Medulla oblongata (tissue), 1 donor: ENCODE measurements at regions not wholly inside any gene's neighbourhood (a gene's known extent, or its start where the extent isn't known, plus 50 kb on each side); places are given as distances from the start of the nearest gene placed in this dataset.
"Not testable (repeated sequence)": the region's sequence is repeated elsewhere in the genome, so short reads cannot be mapped to it uniquely, and the experiment has no call there.

ENCODE experiments used
- DNase-seq: peaks from one replicate; pipeline ENCODE4 v3.0.0-alpha.2; 2015; ENCODE audit errors: extremely low spot score

DNA sequence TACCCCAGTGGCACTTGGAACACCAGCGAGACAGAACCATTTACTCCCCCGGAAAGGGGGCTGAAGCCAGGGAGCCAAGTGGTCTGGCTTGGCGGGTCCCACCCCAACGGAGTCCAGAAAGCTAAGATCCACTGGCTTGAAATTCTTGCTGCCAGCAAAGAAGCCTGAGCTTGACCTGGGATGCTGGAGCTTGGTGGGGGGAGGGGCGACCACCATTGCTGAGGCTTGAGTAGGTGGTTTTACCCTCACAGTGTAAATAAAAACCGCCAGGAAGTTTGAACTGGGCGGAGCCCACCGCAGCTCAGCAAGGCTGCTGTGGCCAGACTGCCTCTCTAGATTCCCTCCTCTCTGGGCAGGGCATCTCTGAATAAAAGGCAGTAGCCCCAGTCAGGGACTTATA lies 62.8 kb downstream of the RPS24 start:
- not testable (repeated sequence) for DNase-seq

DNA sequence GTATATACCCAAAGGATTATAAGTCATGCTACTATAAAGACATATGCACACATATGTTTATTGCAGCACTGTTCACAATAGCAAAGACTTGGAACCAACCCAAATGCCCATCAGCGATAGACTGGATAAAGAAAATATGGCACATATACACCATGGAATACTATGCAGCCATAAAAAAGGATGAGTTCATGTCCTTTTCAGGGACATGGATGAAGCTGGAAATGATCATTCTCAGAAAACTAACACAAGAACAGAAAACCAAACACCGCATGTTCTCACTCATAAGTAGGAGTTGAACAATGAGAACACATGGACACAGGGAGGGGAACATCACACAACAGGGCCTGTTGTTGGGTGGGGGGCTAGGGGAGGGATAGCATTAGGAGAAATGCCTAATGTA lies 68.9 kb downstream of the RPS24 start:
- DNase-seq, result not testable (repeated sequence)

DNA sequence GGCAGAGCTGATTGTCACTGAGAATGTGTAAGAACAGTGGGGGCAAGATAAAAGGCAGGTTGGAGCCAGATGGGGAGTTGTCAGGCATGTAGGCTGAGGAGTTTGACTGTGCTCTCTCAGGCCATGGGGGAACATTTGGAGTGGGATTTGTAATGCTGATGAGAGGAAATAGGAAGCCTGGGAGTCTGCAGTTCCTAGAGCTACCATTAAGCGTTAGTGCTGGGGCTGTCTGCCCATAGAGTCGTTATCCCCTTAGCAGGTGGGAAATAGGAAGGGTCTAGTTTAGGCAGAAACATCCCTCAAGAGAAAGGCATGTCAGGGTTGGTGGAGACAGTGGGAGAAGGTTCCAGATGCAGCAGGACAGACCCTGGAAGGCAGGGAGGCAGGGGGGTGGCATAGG lies 75.5 kb downstream of the RPS24 start:
- DNase-seq, result no peak

DNA sequence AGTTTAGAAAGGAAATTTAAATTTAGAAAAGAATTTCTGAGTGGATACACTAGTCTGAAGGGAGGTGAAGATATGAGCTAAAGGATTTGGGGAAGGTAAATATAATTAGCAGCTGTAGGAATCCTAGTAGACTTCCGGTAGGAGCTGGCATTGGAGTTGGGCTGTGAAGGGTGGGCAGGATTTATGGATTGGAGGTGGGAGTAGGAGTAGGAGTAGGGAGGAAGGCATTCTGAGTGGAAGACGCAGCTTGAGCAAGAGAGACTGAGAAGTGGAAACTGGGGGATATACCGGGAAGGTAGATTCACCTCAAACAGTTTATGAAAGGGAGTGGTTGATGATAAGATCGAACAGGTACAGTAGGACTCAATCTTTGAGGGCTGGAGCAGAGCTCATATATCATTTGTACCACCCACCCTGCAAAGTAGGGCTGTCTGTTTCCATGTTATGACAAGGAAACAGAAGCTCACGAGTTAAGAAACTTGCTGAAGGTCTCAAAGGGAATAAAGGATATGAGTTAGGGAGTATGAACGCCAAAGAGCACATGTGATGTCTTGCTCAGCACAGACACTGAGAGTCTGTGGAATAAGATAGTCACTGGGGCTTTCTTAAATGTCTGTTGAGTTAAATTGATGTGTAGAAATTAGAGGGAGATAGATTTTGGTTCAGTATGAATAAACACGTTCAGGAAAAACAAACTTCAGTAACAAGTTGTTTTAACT lies 81.6 kb downstream of the RPS24 start:
- DNase-seq, result no peak

DNA sequence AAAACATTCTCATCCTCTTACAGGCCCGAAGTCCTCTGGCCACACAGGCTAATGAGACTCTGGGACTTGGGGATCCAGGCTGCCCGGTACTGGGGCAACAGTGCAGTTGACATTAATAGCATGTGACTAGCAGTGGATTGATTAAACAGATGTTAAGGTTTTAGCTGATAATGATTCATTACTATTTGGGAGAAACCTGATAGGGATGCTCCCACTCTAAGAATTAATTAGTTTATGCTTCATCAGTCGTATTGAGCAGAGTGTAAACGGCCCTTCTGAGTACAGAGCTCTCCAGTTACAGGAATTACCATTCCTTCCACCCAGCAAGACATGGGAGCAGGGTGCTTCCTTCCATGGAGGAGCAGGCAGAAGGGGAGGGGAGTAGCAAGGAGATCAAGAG lies 82.7 kb downstream of the RPS24 start:
- DNase-seq, result no peak

DNA sequence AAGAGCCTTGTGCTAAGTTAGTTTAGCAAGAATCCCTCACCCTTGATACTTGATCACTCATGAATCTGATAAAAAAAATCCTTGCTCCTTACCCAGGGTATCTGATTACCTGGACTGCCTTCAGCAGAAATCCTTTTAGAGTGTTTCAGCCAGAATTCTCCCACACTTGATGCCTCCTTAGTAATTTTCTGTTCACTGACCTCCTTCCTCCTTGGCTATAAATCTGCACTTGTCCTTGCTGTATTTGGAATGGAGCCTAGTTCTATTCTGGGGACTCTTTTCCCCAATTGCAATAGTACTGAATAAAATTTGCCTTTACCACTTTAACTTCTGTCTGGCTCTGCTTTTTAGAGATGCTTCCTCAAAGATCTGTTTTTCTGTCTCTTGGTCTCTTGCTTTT lies 84.9 kb downstream of the RPS24 start:
- peak; percentile 18 for DNase-seq

DNA sequence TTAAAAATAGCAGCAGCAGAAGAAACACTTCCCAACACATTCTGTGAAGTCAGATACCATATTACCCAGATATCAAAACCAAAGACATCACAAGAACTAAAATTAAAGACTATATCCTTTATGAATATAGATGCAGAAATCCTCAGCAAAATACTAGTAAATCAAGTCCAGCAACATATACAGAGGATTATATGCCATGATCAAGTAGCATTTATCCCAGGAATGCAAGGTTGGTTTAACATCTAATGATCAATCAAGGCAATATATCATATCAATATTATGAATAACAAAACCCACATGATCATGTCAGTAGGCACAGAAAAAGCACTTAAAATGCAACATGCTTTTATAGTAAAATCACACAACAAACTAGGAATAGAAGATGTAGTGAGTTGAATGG lies 88.1 kb downstream of the RPS24 start:
- DNase-seq, result no peak

DNA sequence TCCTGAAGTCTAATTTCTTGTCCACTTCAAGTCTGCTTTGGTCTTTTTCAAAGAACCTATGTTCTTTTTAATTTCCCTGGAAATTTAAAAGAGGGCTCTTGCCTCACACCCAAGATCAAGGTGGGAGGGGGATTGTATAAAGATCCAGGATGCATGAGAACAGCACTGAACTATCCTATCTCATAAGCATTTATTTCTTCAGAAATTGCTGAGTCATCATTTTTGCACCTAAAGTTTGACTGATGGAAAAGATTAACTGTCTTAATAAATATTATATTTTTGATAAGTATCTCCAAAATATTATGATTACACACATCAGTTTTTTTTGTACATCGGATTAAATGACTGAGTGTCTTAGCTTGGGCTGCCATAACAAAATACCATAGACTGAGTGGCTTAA lies 90.5 kb downstream of the RPS24 start:
- DNase-seq, result no peak

DNA sequence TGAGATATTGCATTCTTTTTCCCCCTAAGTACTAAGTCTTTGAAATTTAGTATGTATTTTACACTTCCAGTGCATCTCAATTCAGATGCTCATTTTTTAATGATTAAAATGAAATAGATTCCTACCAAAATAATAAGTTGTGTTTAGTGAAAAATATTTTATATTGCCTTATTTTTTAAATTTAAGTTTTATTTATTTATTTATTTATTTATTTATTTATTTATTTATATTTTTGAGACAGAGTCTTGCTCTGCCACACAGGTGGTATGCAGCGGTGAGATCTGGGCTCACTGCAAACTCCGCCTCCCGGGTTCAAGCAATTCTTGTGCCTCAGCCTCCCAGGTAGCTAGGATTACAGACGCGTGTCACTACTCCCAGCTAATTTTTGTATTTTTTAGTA lies 95.5 kb downstream of the RPS24 start:
- DNase-seq, result no peak

DNA sequence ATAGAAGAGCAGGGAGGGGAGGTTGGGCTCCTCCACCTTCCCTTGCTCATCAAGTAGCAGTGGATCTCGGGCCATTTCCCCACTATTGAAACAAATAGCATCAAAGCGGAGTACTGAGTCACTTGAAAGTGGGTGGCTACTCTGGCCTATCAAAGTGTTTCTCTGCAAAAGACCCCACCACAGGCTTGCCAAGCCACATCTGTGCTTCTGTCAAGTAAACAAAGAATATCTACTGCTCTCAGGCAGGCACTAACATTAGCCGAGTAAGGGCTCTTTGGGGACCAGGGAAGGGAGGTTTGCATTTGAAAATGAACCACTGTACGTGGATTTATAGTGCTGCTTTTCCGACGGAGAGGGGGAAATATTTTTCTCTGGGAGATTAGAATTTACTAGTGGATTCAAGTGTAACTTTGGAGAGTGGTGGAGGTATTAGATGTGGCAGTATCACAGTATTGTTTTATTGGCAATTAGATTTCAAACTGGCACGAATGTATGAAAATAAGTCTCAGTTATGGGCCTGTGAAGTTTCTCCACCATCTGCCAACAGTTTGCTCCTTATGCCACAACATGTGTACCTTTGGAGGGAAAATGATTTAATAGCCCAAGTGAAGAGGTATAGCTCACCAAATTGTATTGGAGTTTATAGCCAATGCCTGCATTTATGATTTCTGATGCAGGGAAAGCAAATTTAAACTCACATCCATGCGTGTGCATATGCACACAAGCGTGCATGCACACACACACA lies 97.5 kb downstream of the RPS24 start:
- no peak for DNase-seq

DNA sequence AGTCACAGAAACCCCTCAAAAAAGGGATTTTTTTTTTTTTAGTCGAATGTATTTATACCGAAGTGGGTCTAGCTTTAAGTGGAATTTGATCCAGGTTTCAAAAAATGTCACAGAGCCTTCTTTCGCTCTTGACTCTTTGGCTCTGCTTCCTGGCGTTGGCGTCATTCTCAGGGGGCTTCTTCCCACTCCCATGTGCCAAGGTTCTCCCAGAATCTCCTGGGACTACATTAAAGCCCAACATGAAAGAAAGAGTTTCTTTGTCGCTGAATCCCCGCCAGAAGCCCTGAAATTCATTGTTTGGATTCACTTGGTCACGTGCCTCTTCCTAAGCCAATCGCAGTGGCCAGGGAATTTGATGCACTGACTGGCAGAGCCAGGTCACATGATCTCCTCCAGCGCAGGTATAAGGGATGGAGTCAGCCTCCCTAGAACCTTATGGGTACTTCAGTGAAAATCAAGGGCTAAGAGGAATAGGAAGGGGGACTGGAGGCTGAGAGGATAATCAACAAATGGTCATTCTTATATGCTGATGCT lies 101.2 kb downstream of the RPS24 start:
- DNase-seq, result no peak

DNA sequence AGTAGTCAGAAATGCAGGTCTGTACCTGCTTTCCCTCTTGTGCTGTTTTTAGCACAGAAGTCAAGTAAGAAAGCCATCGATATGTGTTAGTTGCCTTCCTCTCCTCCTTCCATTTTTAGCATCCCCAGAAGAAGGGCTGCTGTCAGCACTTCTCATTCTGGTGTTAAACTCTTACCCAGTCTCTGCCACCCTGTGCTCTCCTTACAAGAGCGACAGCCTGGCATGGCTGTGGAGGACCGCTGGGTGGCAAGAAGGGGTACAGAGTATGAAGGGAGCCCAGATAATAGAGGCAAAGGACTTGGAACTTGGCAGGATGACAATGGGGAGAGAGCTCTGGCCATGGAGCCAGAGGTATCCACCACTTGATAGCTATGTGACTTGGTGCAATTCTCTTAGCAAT lies 103.5 kb downstream of the RPS24 start:
- DNase-seq, result no peak

DNA sequence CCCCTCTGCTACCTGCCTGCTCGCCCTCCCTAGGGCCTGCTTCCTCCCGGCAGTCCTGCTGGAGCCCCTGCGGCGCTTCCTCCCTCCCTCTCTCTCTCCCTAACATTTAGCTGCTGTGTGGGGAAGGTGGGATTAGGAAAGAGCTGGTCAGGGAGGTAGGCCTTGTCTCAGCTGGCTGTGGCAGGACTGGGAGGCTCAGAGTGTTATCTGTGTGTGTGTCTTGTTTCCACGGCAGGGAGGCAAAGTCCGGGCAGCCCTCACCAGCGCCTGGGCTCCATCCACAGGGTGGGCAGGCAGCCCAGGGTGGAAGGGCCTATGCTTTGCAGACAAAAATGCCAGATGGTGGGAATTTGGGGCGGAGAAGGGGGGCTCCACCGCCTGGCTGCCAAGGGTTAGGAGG lies 105.7 kb downstream of the RPS24 start:
- peak; percentile 40 for DNase-seq

DNA sequence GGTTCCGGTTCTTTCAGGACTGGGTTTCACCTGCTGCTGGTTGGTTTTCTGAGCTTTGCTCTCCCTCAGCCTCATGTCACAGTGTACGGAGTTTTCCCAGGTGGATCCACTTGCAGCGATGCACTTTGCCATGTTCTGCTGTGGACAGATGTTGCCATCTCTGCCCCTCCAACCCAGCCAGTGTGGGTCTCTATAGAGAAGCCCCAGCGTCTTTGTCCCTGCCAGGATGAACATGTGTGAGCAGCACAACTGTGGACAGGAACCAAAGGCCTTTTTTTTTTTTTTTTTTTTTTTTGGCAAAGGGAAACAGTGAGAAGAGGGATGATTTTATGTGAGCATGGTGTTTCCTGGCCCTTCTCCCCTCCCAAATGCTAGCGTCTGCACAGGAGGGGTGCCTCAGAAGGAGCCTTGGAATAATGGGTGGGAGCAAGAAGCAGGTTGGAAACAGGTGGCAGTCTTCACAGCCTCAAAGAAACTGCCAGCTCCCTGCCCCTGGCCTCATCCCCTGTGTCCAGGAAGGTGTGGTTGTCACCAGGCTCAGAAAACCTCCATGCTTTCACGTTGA lies 106.5 kb downstream of the RPS24 start:
- DNase-seq, result peak; percentile 5

DNA sequence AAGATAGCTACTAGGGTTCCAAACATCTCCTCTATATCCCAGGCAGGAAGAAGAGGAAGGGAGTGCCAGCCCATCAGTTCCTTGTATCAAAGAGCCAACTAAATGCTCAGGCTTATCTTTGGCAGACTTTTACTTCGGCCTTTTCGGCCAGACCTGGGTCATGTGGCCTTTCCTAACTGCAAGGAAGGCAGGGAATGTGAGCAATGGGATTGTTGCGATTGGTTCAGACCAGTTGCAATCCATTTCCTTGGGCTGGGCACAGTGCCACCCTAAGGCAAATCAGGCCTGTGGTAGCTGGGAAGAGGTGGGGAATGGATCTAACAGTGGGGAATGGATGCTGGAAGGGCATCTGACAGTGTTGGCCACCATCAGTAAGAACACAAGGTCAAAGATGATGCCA lies 109.9 kb downstream of the RPS24 start:
- no peak for DNase-seq

DNA sequence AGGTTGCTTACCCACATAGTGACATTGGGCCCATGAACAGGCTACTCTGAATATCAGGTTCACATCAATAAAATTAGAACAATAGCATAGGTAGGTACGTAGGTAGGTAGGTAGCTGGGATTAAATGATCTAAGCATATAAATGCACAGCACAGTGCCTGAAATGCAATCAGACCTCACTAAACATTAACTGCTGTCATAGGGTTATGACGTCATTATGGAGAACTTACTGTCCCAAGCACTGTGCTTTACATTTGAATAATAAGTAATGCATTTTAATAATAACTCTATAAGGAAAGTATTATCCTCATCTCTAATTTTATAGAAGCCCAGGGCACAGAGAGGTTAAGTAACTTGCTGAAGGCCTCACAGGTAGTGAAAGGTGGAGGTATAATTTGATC lies 112.5 kb downstream of the RPS24 start:
- no peak for DNase-seq

DNA sequence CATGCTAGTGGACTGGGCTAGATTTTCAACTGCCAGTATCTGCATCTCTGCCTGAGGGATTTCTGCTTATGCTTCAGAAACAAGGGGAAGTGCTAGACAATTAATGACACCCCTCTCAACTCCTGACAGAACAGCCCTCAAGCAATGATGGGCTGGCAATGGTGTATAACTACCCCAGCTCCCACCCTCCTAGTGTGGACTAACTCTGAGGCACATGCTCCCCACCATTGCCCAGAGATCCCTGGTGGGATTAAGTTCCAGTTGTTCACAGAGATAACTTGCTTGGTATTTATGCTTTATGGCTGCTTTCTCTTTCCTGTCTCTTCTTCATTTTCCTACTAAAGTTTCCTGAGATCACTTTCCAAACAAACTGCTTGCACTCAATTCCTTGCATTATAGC lies 113.5 kb downstream of the RPS24 start:
- DNase-seq, result no peak

DNA sequence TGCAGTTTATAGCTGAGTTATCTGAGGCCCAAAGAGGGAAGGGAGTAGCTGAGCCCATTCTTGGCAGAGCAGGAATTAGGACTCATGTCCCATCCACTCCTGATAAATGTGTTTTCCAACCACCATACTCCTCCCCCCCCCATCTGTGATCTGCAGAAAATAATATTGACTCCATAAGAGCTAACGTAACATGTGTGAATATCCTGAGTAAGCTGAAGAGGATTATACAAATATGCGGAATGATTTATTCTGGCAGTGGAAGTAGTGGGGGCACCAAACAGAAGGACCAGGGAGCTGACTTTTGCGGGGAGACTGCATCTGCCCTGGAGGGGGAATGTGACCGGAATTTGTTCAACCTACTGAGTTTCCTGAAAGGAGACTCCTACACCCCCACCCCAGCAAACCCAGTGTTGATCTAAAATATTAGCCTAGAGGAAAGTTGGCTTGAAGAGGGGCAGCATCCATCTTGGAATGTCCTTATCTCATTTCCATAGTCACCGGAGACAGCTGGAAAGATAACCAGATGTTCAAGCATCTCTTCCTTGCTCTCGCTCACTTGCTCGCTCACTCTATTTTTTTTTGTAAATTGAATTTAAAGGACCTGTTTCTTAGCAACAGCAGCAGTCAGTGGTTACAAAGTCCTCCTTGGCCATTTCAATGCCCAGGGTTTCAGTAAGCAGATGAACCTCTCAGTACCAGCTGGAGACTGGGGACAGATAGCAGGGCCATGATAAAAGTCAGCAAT lies 114.7 kb downstream of the RPS24 start:
- no peak for DNase-seq

DNA sequence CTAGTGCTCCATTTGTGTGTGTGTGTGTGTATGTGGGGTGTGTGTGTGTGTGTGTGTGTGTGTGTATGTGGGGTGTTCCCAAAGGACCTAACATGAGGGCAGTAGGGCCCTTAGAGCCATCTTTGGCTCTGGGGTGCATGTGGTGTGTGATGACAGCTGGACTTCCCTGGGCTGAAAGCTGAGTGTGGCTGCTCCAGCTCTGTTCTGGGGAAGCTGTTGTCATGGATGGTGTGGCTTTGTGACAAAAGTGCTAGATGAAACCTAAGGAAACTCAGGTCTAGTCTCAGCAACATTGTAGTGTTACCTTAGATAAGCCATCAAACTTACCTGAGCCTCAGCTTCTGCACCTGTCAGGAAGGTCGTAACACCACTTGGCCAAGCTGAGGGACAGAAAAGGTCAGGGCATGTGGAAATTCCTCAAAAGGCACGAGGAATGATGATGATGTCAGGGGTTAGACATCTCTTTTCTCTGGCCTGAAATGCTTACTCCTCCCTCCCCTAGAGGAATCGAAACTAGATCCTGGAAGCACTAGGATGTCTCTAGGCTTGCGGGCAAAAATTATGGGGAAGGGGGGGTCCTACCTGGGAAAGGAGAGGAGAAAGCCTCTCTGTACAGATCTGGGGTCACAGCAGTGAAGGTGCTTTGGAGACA lies 115.4 kb downstream of the RPS24 start:
- no peak for DNase-seq

DNA sequence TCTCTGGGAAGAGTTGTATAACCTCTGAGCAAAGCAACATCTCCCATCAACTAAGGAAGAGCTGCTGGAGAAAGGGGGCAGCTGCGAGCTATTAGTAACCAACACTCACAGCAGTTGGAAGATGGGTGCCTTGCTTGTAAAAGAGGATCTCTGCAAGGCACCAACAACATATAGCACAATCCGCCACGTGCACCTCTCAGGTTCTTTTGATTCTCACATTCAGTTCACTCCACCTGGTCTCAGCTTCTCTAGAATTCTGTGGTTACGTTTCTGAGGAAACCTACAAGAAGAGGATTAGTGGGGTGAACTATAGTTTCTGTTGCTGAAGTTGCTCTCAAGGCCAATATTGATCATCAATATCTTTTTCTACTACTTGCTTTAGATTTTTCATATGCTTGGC lies 117.1 kb downstream of the RPS24 start:
- DNase-seq, result no peak

DNA sequence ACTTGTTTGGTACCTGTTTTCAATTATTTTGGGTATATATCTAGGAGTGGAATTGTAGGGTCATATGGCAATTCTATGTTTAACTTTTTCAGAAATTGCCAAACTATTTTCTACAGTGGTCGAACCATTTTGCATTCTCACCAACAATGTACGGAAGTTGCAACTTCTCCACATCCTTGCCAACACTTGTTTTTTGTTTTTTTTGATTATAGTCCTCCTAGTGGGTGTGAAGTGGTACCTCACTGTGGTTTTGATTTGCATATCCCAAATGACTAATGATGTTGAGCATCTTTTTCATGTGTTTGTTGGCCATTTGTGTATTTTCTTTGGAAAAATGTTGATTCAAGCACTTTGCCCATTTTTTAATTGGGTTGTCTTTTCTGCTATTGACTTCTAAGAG lies 122.1 kb downstream of the RPS24 start:
- DNase-seq, result no peak

DNA sequence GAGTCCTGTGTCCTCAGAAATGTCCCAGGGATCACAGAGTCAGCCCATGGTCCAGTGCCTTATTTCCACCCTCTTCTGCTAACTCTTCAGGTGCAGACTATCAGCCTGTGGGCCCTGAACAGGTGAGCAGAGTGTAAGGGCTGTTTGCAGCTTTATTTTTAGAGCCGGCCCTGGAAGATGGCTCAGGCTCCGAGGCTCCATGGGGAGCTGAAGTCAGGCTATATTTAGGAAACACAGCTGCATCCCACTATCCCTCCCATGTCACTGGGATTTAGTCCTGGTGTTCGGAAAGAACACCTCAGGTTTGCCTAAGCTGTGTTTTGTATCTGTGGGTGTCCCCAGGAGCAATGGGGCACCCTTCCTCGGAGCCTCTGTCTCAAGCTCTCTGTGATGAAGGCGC lies 126.9 kb downstream of the RPS24 start:
- DNase-seq, result no peak
